ENCODE measurements at regions not wholly inside any gene's neighbourhood (a gene's known extent, or its start where the extent isn't known, plus 50 kb on each side); places are given as distances from the start of the nearest gene placed in this dataset.

DNA sequence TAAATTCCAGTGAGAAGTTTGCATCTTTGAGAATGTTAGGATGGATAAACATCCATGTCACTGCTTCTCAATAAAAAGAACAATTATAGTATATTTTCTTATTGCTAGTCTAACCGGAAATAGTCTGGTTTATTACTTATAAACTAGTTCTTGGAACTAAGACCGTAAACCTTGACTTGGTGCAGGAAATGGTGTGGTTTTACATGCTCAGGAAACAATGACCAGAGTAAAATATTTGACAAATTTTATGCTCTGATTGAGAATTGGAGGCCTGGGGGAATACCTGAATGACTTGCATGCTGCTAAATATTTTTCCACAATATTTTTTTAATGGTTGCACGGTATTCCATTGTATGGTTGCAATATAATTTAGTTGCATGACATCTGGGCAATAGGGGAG, 76.3 kb downstream of the XCL2 start (continued):
- TF ChIP-seq, protein P1, sequence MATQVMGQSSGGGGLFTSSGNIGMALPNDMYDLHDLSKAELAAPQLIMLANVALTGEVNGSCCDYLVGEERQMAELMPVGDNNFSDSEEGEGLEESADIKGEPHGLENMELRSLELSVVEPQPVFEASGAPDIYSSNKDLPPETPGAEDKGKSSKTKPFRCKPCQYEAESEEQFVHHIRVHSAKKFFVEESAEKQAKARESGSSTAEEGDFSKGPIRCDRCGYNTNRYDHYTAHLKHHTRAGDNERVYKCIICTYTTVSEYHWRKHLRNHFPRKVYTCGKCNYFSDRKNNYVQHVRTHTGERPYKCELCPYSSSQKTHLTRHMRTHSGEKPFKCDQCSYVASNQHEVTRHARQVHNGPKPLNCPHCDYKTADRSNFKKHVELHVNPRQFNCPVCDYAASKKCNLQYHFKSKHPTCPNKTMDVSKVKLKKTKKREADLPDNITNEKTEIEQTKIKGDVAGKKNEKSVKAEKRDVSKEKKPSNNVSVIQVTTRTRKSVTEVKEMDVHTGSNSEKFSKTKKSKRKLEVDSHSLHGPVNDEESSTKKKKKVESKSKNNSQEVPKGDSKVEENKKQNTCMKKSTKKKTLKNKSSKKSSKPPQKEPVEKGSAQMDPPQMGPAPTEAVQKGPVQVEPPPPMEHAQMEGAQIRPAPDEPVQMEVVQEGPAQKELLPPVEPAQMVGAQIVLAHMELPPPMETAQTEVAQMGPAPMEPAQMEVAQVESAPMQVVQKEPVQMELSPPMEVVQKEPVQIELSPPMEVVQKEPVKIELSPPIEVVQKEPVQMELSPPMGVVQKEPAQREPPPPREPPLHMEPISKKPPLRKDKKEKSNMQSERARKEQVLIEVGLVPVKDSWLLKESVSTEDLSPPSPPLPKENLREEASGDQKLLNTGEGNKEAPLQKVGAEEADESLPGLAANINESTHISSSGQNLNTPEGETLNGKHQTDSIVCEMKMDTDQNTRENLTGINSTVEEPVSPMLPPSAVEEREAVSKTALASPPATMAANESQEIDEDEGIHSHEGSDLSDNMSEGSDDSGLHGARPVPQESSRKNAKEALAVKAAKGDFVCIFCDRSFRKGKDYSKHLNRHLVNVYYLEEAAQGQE (IDR thresholded peaks at IDR 0.05; ENCODE audit: borderline replicate concordance in 1 of 2, low read depth in 1 of 2, low read length in 2 of 2): no peak
- no peak for TF ChIP-seq KDM2A (CRISPR knock-in tag; IDR thresholded peaks at IDR 0.05; ENCODE audit: borderline replicate concordance, low read depth)
- TF ChIP-seq SMARCC2 (IDR thresholded peaks at IDR 0.05): no peak
- TF ChIP-seq, protein P2, sequence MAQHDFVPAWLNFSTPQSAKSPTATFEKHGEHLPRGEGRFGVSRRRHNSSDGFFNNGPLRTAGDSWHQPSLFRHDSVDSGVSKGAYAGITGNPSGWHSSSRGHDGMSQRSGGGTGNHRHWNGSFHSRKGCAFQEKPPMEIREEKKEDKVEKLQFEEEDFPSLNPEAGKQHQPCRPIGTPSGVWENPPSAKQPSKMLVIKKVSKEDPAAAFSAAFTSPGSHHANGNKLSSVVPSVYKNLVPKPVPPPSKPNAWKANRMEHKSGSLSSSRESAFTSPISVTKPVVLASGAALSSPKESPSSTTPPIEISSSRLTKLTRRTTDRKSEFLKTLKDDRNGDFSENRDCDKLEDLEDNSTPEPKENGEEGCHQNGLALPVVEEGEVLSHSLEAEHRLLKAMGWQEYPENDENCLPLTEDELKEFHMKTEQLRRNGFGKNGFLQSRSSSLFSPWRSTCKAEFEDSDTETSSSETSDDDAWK (CRISPR knock-in tag; IDR thresholded peaks at IDR 0.05): no peak
- no peak for TF ChIP-seq ZNF281 (CRISPR knock-in tag; IDR thresholded peaks at IDR 0.05; ENCODE audit: borderline replicate concordance)
- no peak for TF ChIP-seq ZNF589 (CRISPR knock-in tag; conservative IDR thresholded peaks at IDR 0.05)
- TF ChIP-seq ZNF619 (CRISPR knock-in tag; IDR thresholded peaks at IDR 0.05): no peak
- TF ChIP-seq ZNF407 (CRISPR knock-in tag; IDR thresholded peaks at IDR 0.05; ENCODE audit: not compliant biosample characterization): no peak
- TF ChIP-seq ZFP62 (CRISPR knock-in tag; IDR thresholded peaks at IDR 0.05): no peak
- TF ChIP-seq RXRB (CRISPR knock-in tag; IDR thresholded peaks at IDR 0.05; ENCODE audit: borderline replicate concordance): no peak
